Right ventricle myocardium inferior (tissue), 1 donor: ENCODE measurements at regions not wholly inside any gene's neighbourhood (a gene's known extent, or its start where the extent isn't known, plus 50 kb on each side); places are given as distances from the start of the nearest gene placed in this dataset.

ENCODE experiments used
- ATAC-seq: fragments of 200-7000 bp; cut with Tn5 transposase; one replicate; pipeline ENCODE4 v1.9.1; 2020; ENCODE audit warnings: mild to moderate bottlenecking, moderate library complexity
- DNase-seq: peaks from one replicate; pipeline ENCODE4 v3.0.0; 2021; ENCODE audit errors: missing footprints
- intact Hi-C: fragments of 100-400 bp; cut with DNase I; formaldehyde crosslinking; loops from one replicate; pipeline ENCODE4 v1.11.0; 2022
- donor health status: DM: no; HTN: yes; CAD: no; lungs with severe emphysema.

DNA sequence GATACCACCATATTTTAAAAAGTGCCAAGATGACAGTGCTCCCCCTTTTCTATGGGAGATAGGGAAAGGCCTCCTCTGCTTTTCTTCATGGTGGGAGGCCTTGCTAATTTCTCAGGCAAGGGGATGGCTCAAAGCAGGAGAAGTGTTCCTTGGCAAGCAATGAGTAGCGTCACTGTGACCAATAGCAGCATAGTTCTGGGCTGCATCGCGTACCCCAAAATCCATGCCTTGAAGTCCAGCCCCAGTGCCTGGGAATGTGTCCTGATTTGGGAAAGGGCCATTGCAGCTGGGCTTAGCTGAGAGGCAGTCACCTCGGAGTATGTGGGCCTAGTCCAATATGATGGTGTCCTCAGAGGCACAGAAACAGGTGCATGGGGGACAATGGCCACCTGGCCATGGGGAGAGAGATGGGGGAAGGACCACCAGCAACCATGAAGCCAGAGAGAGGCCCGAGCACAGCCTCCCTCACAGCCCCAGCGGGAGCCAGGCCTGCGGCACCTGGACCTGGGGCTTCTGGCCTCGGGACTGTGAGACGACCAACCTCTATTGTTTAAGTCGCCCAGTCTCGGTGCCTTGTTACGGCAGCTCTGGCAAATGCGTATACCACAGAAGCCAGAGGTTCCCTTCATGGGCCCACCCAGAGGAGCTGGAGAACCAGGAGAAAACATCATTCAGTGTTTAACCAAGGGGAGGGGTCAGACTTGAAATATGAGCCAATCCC lies 153.1 kb upstream of the RPS6KA2 start:
- intact Hi-C loops = loop anchor here (5.0 kb wide), 1 partner anchor 217 kb away; the partner anchor contains the start of gene CEP43
- ATAC-seq (no peak), DNase-seq (no peak)

DNA sequence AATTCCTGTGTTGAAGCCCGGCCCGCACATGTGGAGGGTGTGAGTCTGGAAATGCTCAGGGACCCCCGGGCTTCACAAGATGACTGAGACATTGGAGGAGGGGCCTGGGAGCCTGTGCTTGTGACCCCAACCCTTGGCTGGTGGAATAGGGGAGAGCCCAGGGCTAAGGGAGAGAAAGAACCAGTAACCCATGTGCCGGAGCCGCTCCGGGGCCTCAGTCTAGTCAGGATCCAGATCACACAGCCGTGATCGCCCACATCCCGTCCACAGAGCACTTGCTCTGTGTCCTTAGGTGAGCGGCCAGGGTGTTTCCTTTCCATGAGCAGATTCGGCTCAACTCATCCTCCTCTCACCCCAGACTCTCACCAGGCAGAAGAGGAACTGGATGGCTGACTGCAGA lies 152.3 kb upstream of the RPS6KA2 start:
- DNase-seq (no peak), ATAC-seq (no peak)
- intact Hi-C loops = loop anchor here (5.0 kb wide), 1 partner anchor 218 kb away; the partner anchor contains the start of gene CEP43

DNA sequence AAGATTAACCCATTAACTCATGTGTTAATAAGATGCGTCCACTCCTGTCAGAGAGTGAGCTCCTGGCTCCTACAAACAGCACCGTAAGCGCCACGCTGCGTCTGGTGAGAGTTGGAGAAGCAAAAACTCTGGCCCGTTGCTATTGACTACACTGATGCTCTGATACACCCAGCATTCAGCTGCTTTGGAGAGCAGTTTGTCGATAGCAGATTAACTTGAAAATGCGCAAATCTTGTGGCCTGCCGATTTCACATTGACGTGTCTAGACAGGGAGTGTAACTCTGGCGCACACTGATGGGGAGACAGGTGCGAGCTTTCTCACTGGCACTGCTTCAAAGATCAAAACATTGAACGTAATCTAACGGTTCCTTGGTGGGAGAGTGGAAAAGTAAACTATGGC lies 151.7 kb upstream of the RPS6KA2 start:
- no peak for ATAC-seq
- intact Hi-C loops = loop anchor here (5.0 kb wide), 1 partner anchor 219 kb away; the partner anchor contains the start of gene CEP43
- no peak for DNase-seq

DNA sequence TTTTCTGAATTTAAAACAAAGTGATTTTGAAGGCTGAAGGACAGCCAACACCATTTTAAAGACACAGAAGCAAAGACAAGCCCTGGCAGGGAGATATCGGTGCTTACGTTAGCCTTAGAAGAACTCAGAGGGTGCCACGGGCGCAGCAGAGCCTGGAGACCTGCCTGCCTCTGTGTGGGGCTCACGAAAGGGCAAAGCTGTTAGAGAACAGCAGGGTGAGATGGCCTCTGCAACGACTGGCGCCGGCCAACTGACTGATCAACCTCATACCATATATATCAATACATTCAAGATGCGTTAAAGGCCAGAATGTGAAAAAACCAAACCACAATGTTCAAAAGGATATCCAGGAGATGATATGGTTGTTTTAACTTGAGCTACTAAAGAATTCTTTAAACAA lies 151.0 kb upstream of the RPS6KA2 start:
- no peak for DNase-seq
- ATAC-seq = no peak
- intact Hi-C loops = loop anchor here (5.0 kb wide), 1 partner anchor 219 kb away; the partner anchor contains the start of gene CEP43

DNA sequence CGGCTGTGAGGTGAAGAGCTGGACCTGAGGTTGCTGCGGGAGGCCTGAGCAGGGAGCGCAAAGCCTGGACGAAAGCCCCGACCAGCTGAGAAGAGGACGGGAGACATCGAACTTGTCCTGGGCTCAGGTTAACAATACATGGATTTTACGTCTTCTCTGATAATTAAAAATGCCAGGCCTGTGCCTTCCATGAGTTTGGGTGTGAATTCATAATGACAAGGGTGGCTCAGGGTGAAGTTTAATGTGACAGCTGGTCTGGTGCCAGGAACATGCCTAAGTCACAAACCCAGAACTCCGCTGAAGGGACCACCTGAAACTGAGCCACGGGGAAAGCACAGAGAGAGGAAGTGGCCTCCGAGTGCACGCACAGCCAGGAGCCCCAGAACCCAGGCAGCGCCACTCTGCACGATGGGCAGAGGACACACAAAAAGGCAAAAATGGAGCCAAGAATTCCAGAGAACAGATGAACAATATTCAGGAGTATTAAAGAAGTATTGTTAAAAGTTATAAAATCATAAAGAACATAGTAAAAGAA lies 150.1 kb upstream of the RPS6KA2 start:
- no peak for DNase-seq
- intact Hi-C loops = loop anchor here (5.0 kb wide), 1 partner anchor 220 kb away; the partner anchor contains the start of gene CEP43
- ATAC-seq = no peak

DNA sequence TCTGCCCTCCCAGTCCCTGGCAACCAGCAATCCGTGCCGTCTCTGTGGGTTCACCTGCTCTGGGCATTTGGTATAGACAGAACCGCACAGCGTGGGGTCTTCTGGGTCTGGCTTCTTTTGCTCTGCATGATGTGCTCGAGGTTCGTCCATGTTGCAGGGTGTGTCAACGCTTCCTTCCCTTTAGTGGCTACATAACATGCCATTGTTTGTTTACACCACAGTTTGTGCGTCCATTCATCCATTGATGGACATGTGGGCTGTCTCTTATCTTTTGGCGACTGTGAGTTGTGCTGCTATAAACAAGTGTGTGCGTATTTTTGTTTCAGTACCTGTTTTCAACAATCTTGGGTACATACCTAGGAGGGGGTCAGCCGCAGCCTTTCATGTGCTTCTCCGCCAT lies 149.5 kb upstream of the RPS6KA2 start:
- intact Hi-C loops = loop anchor here (5.0 kb wide), 1 partner anchor 221 kb away; the partner anchor contains the start of gene CEP43
- no peak for ATAC-seq

DNA sequence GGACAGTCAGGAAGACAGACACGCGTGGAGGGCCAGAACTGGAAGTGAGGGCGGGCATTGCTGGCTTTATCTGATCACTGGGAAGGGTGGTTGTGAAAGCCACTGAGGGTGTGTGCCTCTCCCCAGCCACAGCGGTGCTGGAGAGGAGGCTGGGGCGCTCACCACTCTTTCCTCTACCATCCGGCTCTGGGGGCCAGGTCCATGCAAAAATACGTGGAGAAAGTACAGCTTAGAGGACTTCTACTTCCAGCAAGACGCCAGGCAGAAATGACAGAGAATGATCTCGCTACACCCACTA lies 148.8 kb upstream of the RPS6KA2 start:
- no peak for DNase-seq
- no peak for ATAC-seq
- intact Hi-C loops = loop anchor here (5.0 kb wide), 1 partner anchor 221 kb away; the partner anchor contains the start of gene CEP43

More for the DNA sequence above, 149.5 kb upstream of the RPS6KA2 start:
- no peak for DNase-seq

DNA sequence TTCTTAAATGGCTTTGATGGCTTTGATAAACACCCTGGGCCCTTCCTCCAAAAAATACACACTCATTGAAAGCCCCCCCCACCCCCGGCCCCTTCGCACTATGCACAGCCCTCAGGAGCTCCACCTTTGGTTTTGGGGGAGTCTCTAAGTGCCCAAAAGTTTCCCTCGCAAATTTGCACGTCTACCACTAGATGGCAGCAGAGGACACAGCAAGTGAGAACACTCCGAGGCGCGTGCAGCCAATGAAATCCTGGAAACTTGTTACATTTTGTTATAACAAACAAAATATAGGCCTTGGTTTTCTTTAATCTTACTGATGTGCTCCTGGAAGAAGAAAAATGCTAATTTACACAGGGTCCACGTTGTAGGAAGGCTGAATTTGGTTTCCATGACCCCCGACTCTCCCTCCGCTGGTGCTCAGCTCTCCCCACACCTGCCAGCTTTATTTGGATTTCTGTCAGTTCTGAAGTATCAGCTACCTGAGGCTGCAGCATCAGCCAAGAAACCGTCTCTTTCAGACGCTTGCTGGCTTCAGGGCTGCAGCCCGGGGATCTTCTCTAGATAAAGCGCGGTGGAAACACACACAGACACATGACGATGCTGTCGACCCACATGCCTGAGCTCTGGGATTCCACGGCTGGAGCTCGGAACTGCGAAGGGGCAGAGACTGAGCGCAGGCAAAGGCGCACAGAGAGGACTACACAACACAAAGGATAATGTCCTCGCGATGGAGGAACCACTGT lies 148.3 kb upstream of the RPS6KA2 start:
- intact Hi-C loops = loop anchor here (5.0 kb wide), 1 partner anchor 222 kb away; the partner anchor contains the start of gene CEP43
- ATAC-seq (peak; percentile 56), DNase-seq (no peak)

DNA sequence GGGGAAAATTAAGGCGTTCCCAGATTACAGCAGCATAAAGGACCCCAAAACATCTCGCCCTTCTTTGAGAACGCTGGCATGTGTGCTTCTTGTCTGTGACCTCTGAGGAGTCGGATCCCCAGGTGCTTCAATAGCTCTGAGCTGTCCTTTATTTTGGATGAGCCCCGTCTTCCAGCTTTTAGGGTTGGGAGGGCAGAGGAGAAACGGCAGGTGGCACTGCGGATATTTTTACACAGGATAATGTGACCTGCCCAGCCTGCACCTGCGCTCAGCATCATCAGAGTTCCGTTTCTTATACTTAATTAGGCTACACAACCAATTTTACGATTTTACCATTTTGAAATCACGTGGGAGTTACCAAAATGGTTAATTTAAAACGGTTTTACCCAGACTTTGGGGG lies 147.7 kb upstream of the RPS6KA2 start:
- ATAC-seq (no peak), DNase-seq (no peak)
- intact Hi-C loops = loop anchor here (5.0 kb wide), 1 partner anchor 223 kb away; the partner anchor contains the start of gene CEP43

DNA sequence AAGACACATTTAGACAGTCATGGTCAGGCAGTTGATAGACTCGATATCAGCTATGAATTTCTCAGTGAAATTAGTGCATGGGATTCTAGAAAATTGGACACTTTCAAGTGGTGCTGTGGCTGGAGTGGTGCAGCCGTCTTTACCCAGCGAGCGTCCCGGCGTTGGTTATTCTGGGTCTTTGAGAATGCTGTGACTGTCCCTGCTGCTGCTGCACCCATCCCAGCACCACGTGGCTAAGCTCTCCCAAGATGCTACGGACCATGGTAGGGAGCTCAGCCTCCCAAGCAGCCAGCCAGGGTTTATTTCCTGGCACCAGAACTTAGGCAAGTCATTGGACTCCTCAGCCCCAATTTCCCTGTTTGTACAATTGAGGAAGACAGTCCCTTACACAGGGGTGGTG lies 147.2 kb upstream of the RPS6KA2 start:
- ATAC-seq (no peak), DNase-seq (no peak)
- intact Hi-C loops = no loop called here

DNA sequence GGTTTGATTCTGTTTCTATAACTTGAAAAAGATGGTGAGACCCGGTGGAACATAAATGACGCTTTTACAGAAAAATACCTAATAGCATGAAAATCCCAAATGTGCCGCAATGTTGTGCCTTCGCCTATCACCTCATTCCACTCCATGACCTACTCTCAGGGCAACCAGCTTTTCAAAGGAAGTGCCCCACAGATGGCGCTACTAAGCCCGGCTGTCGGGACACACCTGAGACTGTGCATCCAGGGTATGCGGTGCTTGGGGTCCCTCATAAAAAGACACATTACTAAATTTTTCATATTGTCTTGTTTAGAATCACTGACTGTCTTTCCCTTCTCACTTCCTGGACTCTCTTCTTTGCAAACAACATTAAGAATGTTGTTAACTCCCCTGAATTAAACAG lies 145.5 kb upstream of the RPS6KA2 start:
- ATAC-seq = no peak
- no peak for DNase-seq
- intact Hi-C loops = no loop called here

DNA sequence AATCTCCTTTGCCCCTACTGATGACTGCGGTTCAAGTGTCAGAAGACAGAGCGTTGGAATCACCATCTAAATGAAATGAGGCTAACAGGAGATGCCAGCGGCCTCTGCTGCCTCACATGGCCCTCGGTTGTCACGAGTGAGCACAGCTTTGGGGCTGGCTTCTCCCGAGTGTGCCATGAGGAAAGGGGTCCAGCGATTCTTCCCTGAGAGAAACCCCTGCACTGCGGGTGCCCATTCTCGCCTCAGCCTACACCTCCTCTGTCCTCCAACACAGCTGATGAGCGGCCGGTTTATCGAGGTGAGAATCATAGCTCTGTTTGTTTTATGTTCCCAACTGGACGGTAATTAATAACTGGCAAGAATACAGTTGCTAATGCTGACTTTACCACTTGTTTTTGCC lies 144.7 kb upstream of the RPS6KA2 start:
- no peak for ATAC-seq
- no peak for DNase-seq
- intact Hi-C loops = no loop called here

DNA sequence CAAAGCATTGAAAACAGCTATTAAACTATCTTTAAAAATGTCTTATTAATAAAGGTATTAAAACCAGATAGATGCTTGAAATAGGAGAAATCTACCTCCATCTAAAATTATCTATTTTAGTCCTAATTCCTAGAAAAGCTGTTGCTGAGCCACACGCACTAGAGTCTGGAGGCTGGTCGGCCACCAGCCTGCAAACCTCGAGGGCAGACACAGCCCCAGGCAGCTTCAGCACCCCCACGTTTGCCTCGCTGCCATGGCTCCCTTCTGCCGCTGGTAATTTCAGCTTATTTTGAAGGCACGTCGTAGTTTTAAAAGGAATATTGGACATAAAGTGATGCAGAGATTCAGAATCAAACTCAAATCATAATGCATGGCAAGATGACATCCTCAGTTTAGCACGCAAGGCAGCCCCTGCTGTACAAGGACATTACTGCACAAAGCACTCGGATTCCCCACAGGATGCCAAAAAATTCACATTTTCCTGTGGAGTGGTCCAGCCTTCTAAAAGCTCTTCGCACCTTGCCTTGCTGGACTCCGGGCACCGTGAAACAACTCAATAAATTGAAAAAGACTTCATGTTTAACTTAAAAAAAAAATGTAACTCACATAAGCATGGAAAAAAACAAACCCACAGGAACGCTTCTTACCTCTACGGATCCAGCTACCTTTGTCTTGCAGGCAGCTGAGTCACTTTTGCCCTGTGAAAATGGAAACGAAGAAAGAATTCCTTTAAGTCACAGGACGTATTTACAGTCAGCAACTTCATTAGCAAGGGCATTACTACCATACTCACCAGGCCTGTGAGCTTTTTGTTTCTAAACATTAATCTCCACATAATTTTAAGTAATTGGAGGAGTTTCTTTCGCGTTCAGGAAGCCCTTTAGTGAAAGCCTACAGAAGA lies 143.4 kb upstream of the RPS6KA2 start:
- DNase-seq = no peak
- ATAC-seq = no peak
- intact Hi-C loops = no loop called here

DNA sequence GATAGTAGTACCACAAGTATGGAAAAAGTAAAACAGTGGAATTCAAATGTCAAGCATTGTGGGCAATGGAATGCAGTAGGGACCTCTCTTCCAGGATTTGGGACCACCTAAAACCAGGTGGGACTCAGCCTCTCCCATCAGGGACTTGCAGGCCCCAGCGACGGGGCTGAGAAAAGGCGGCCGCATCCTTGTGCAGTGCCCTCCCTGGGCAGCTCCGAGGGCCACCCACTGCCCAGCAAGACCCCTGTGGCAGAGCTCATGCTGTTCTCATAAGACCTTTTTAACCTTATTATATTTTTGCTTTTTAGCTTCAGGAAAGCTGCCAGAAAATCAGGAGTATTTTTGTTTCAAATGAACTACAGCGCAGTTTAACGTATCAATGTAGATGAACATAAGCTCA lies 142.6 kb upstream of the RPS6KA2 start:
- DNase-seq = no peak
- no peak for ATAC-seq
- intact Hi-C loops = no loop called here

DNA sequence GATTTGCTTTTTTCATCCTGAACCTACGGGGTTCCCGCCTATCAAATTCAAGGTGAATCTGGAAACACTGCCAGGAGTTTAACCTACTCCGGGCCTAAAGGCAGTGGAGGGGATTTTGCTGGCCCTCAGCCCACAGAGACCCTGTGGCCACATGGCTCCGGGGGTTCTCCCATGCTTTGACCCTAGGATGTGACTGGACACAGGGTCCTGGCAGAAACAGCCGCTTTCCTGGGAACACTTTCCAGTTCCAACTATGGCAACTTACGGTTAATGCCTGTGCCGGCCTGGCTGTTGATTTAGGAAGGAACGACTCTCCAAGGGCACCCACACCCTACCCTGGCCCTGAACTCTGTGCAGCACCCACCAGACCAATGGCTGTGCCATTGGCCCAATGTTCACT lies 141.7 kb upstream of the RPS6KA2 start:
- no peak for DNase-seq
- ATAC-seq = no peak
- intact Hi-C loops = no loop called here

DNA sequence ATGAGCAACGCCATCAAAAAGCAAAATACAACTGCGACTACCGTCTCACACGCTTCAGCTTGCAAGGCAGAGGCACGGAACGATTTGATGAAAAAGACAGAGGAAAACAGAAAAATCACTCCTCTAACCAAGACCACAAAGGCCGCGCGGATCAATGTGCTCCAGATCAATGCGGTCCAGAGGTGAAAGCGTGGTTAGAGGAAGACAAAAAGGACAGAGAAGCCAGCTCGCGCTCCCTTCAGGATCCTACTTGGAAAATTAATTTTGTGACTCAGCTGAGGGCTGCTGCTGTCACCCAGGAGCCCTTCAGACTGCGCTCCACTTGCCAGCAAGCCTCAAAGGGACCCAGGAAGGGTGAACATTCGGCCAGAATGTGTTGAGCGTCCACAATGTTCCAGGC lies 140.2 kb upstream of the RPS6KA2 start:
- intact Hi-C loops = no loop called here
- ATAC-seq = no peak
- DNase-seq = no peak

DNA sequence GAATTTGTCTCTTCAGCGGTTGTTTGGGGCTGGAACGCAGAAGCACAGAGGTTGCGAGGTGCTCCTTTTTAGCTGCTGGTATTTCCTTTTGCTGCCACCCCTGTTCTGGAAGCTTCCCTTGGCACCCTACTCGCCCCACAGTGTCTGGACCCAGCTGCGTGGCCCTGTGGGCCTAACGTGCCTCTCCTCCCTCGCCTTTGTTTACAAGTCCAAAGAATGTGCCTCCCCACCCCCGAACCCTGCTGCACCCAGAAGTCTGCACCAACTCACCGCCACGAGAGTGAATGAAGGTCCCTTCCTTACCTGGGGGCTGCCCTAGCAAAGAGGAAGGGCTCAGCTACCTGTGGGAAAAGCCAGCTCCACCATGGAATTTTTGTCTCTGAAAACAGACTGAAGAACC lies 139.7 kb upstream of the RPS6KA2 start:
- ATAC-seq (no peak), DNase-seq (no peak)
- intact Hi-C loops = no loop called here

DNA sequence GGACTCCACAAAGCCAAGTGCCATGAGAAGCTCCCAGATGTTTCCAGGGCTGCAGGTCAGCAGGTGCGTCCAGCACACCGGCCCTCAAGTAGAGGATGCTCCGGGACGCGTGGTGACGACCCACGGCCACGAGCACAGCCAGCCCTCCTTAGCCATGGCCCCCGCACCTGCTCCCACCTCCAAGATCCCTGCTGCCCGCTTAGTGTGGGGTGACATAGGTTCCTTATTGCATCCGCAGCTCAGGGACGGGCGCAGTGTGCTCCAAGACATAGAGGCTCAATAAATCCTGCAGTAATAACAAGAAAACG lies 138.1 kb upstream of the RPS6KA2 start:
- intact Hi-C loops = no loop called here
- ATAC-seq (no peak), DNase-seq (no peak)
